HEK293 (cell line): ENCODE measurements at regions not wholly inside any gene's neighbourhood (a gene's known extent, or its start where the extent isn't known, plus 50 kb on each side); places are given as distances from the start of the nearest gene placed in this dataset.

Source experiments
- CTCF ChIA-PET: fragments of 350-600 bp; formaldehyde crosslinking; extraction: SDS; loops from one replicate; lab custom pipeline; 2021; ENCODE audit warnings: antibody characterized with exemption; lab: Yijun Ruan, JAX
- POLR2A ChIA-PET: fragments of 300-600 bp; formaldehyde crosslinking; extraction: SDS; loops from one replicate; lab custom pipeline; 2020; ENCODE audit warnings: antibody characterized with exemption, inconsistent platforms; lab: Yijun Ruan, JAX
- H3K27ac ChIP-seq: fragments of 200-500 bp; sonication (Bioruptor generic); 2 replicates; pipeline ENCODE4 v1.5.1; 2014; ENCODE audit warnings: low read depth, low read length, control low read depth, inconsistent platforms; ENCODE audit errors: extremely low read depth
- H3K36me3 ChIP-seq, 2 experiments: fragments of 200-500 bp in 1 of 2; sonication (Bioruptor generic) in 1 of 2; 1 replicate in 1 of 2; 2 replicates in 1 of 2; pipeline ENCODE4 v1.5.1; 2014 to 2017; ENCODE audit warnings: inconsistent platforms in 2 of 2, low read length in 2 of 2; ENCODE audit not compliant: control insufficient read depth in 2 of 2, insufficient read depth in 1 of 2
- H3K4me1 ChIP-seq: fragments of 200-500 bp; sonication (Bioruptor generic); 2 replicates; pipeline ENCODE4 v1.5.1; 2014; ENCODE audit warnings: mild to moderate bottlenecking, low read length, inconsistent platforms; ENCODE audit not compliant: control insufficient read depth, insufficient read depth
- H3K4me3 ChIP-seq: 2 replicates; pipeline ENCODE4 v1.5.1; 2011; ENCODE audit warnings: low read depth, mild to moderate bottlenecking, control low read depth, low read length, moderate library complexity
- H3K9me3 ChIP-seq: fragments of 200-500 bp; sonication (Bioruptor generic); 2 replicates; pipeline ENCODE4 v1.5.1; 2014; ENCODE audit warnings: low read depth, low read length, inconsistent platforms; ENCODE audit not compliant: control insufficient read depth, insufficient read depth
- HOXC10 ChIP-seq: sonication (generic); formaldehyde crosslinking; IDR thresholded peaks from 2 replicates; pipeline ENCODE4 v1.8.1; 2023; ENCODE audit warnings: mild to moderate bottlenecking, missing genetic modification reagents
- KLF16 ChIP-seq: fragments of 450-650 bp; formaldehyde crosslinking; IDR thresholded peaks from 2 replicates; pipeline ENCODE4 v1.5.1; 2017; ENCODE audit warnings: missing biosample characterization, missing genetic modification characterization
- OVOL3 ChIP-seq: fragments of 450-650 bp; formaldehyde crosslinking; IDR thresholded peaks from 2 replicates; pipeline ENCODE4 v1.5.1; 2016; ENCODE audit warnings: missing biosample characterization, missing genetic modification characterization
- PRDM10 ChIP-seq: fragments of 450-650 bp; formaldehyde crosslinking; IDR thresholded peaks from 2 replicates; pipeline ENCODE4 v1.5.1; 2016; ENCODE audit warnings: missing biosample characterization, missing genetic modification characterization
- SCRT2 ChIP-seq: fragments of 450-650 bp; formaldehyde crosslinking; IDR thresholded peaks from 2 replicates; pipeline ENCODE4 v1.5.1; 2016; ENCODE audit warnings: missing biosample characterization, missing genetic modification characterization
- YY1 ChIP-seq: fragments of 450-650 bp; formaldehyde crosslinking; IDR thresholded peaks from 2 replicates; pipeline ENCODE4 v1.5.1; 2018; ENCODE audit warnings: missing biosample characterization, missing genetic modification characterization
- ZBTB21 ChIP-seq: fragments of 450-650 bp; formaldehyde crosslinking; IDR thresholded peaks from 2 replicates; pipeline ENCODE4 v1.5.1; 2017; ENCODE audit warnings: missing biosample characterization, missing genetic modification characterization
- ZBTB49 ChIP-seq: fragments of 450-650 bp; formaldehyde crosslinking; IDR thresholded peaks from 2 replicates; pipeline ENCODE4 v1.5.1; 2016; ENCODE audit warnings: missing biosample characterization, missing genetic modification characterization, low read depth
- ZBTB6 ChIP-seq: fragments of 450-650 bp; formaldehyde crosslinking; IDR thresholded peaks from 2 replicates; pipeline ENCODE4 v1.5.1; 2017; ENCODE audit warnings: missing biosample characterization, missing genetic modification characterization
- ZBTB8A ChIP-seq: fragments of 450-650 bp; formaldehyde crosslinking; IDR thresholded peaks from 2 replicates; pipeline ENCODE4 v1.5.1; 2016; ENCODE audit warnings: missing biosample characterization, missing genetic modification characterization
- ZFHX2 ChIP-seq: fragments of 450-650 bp; formaldehyde crosslinking; conservative IDR thresholded peaks from 2 replicates; pipeline ENCODE4 v1.5.1; 2016; ENCODE audit warnings: missing biosample characterization, missing genetic modification characterization
- ZNF10 ChIP-seq: fragments of 450-650 bp; formaldehyde crosslinking; IDR thresholded peaks from 2 replicates; pipeline ENCODE4 v1.5.1; 2017; ENCODE audit warnings: missing biosample characterization, missing genetic modification characterization
- ZNF138 ChIP-seq: fragments of 450-650 bp; formaldehyde crosslinking; IDR thresholded peaks from 2 replicates; pipeline ENCODE4 v1.5.1; 2016; ENCODE audit warnings: missing biosample characterization, missing genetic modification characterization, borderline replicate concordance
- ZNF221 ChIP-seq: fragments of 450-650 bp; formaldehyde crosslinking; IDR thresholded peaks from 2 replicates; pipeline ENCODE4 v1.5.1; 2017; ENCODE audit warnings: missing biosample characterization, missing genetic modification characterization, borderline replicate concordance
- ZNF23 ChIP-seq: fragments of 450-650 bp; formaldehyde crosslinking; IDR thresholded peaks from 2 replicates; pipeline ENCODE4 v1.5.1; 2016; ENCODE audit warnings: missing biosample characterization, missing genetic modification characterization, borderline replicate concordance
- ZNF248 ChIP-seq: fragments of 450-650 bp; formaldehyde crosslinking; IDR thresholded peaks from 2 replicates; pipeline ENCODE4 v1.5.1; 2017; ENCODE audit warnings: missing biosample characterization, missing genetic modification characterization
- ZNF302 ChIP-seq: fragments of 450-650 bp; formaldehyde crosslinking; IDR thresholded peaks from 2 replicates; pipeline ENCODE4 v1.5.1; 2016; ENCODE audit warnings: missing biosample characterization, missing genetic modification characterization, low read depth
- ZNF416 ChIP-seq: fragments of 450-650 bp; formaldehyde crosslinking; IDR thresholded peaks from 2 replicates; pipeline ENCODE4 v1.5.1; 2016; ENCODE audit warnings: missing biosample characterization, missing genetic modification characterization
- ZNF501 ChIP-seq: fragments of 450-650 bp; formaldehyde crosslinking; IDR thresholded peaks from 2 replicates; pipeline ENCODE4 v1.5.1; 2016; ENCODE audit warnings: missing biosample characterization, missing genetic modification characterization
- ZNF518A ChIP-seq: fragments of 450-650 bp; formaldehyde crosslinking; conservative IDR thresholded peaks from 2 replicates; pipeline ENCODE4 v1.5.1; 2016; ENCODE audit warnings: low read depth, missing biosample characterization, missing genetic modification characterization
- ZNF558 ChIP-seq: fragments of 450-650 bp; formaldehyde crosslinking; IDR thresholded peaks from 2 replicates; pipeline ENCODE4 v1.5.1; 2016; ENCODE audit warnings: missing biosample characterization, missing genetic modification characterization
- ZNF571 ChIP-seq: fragments of 450-650 bp; formaldehyde crosslinking; IDR thresholded peaks from 2 replicates; pipeline ENCODE4 v1.5.0; 2017; ENCODE audit warnings: missing biosample characterization, missing genetic modification characterization
- ZNF596 ChIP-seq: fragments of 450-650 bp; IDR thresholded peaks from 2 replicates; pipeline ENCODE4 v1.5.0; 2018; ENCODE audit warnings: missing biosample characterization, mild to moderate bottlenecking, missing genetic modification characterization, moderate library complexity
- ZNF658 ChIP-seq: fragments of 450-650 bp; formaldehyde crosslinking; IDR thresholded peaks from 2 replicates; pipeline ENCODE4; 2016; ENCODE audit warnings: missing biosample characterization, missing genetic modification characterization
- ZNF704 ChIP-seq: fragments of 450-650 bp; formaldehyde crosslinking; IDR thresholded peaks from 2 replicates; pipeline ENCODE4 v1.5.1; 2016; ENCODE audit warnings: missing biosample characterization, missing genetic modification characterization

- ChIA-PET POLR2A (no interaction called here), CTCF (interaction anchor here (0.6 kb wide), 1 partner anchor 1201 kb away, joined by 3 read pairs; no protein-coding TSS in a partner anchor)
- no peak overlapping the region for H3K27ac ChIP-seq
- H3K9me3 ChIP-seq, result no peaks in the 10 kb centered on the region
- no peaks in the 10 kb centered on the region for H3K36me3 ChIP-seq
- H3K4me3 ChIP-seq, result no peak overlapping the region
- no peaks in the 10 kb centered on the region for H3K4me1 ChIP-seq
- TF ChIP-seq PRDM10 (tag by site-specific recombination), result no peak
- TF ChIP-seq HOXC10, result no peak
- TF ChIP-seq ZNF501, result no peak
- no peak for TF ChIP-seq ZNF302
- TF ChIP-seq ZNF23, result no peak
- no peak for TF ChIP-seq ZNF248 (tag by site-specific recombination)
- no peak for TF ChIP-seq SCRT2 (tag by site-specific recombination)
- no peak for TF ChIP-seq ZNF10 (tag by site-specific recombination)
Measured at GRCh38 chr13:62375653-62376052, 960.0 kb upstream of the PCDH20 start.

- Histone ChIP-seq H3K4me3 (no peak overlapping the region), H3K9me3 (no peaks in the 10 kb centered on the region), H3K36me3 (no peaks in the 10 kb centered on the region), H3K27ac (no peak overlapping the region), H3K4me1 (no peaks in the 10 kb centered on the region)
- ChIA-PET CTCF (no interaction called here), POLR2A (no interaction called here)
- TF ChIP-seq ZNF138 (tag by site-specific recombination) (no peak), ZBTB21 (tag by site-specific recombination) (no peak), ZBTB6 (no peak), ZBTB49 (tag by site-specific recombination) (no peak), ZNF658 (no peak), ZNF518A (tag by site-specific recombination) (no peak), YY1 (tag by site-specific recombination) (no peak), OVOL3 (no peak), ZFHX2 (tag by site-specific recombination) (no peak), ZNF558 (tag by site-specific recombination) (no peak), ZNF416 (no peak), ZNF704 (tag by site-specific recombination) (no peak), ZNF221 (tag by site-specific recombination) (no peak), ZNF596 (tag by site-specific recombination) (no peak), ZBTB8A (tag by site-specific recombination) (no peak), KLF16 (tag by site-specific recombination) (no peak), ZNF571 (tag by site-specific recombination) (no peak)
Measured at GRCh38 chr13:62371737-62372136, 956.1 kb upstream of the PCDH20 start.
